ENCODE measurements at regions not wholly inside any gene's neighbourhood (a gene's known extent, or its start where the extent isn't known, plus 50 kb on each side); places are given as distances from the start of the nearest gene placed in this dataset.
A peak's percentile ranks its signal among the peaks of the same experiment; 100 is the strongest.

- Mint-ChIP-seq H3K4me3 (no peak overlapping the region), H3K4me1 (ENCODE audit: unreplicated experiment) (peaks cover 24% of the 10 kb centered on the region), H3K36me3 (no peaks in the 10 kb centered on the region), H3K9me3 (no peaks in the 10 kb centered on the region), H3K27ac (peak overlapping the region; percentile 67), H3K27me3 (no peaks in the 10 kb centered on the region)
- TF ChIP-seq CTCF (conservative IDR thresholded peaks at IDR 0.05), result no peak
- DNase-seq (ENCODE audit: extremely low spot score, unreplicated experiment), result no peak
These were observed 50.5 kb upstream of the MAP4K3 start for GRCh38 chr2:39487398-39488250.

- peaks cover 22% of the 10 kb centered on the region for H3K4me1 Mint-ChIP-seq (ENCODE audit: unreplicated experiment)
- DNase-seq (ENCODE audit: extremely low spot score, unreplicated experiment), result no peak
- TF ChIP-seq CTCF (conservative IDR thresholded peaks at IDR 0.05), result no peak
- no peak overlapping the region for H3K4me3 Mint-ChIP-seq
- H3K27me3 Mint-ChIP-seq, result no peaks in the 10 kb centered on the region
- H3K27ac Mint-ChIP-seq, result no peak overlapping the region
- H3K9me3 Mint-ChIP-seq, result no peaks in the 10 kb centered on the region
- H3K36me3 Mint-ChIP-seq, result no peaks in the 10 kb centered on the region
These were observed 51.4 kb upstream of the MAP4K3 start for GRCh38 chr2:39488450-39488849.

- Mint-ChIP-seq H3K9me3 (no peaks in the 10 kb centered on the region), H3K4me3 (no peak overlapping the region), H3K4me1 (ENCODE audit: unreplicated experiment) (peaks cover 18% of the 10 kb centered on the region), H3K36me3 (no peaks in the 10 kb centered on the region), H3K27me3 (no peaks in the 10 kb centered on the region), H3K27ac (no peak overlapping the region)
- TF ChIP-seq CTCF (conservative IDR thresholded peaks at IDR 0.05), result no peak
- no peak for DNase-seq (ENCODE audit: extremely low spot score, unreplicated experiment)
These were observed 53.5 kb upstream of the MAP4K3 start for GRCh38 chr2:39490586-39490985.

- Mint-ChIP-seq H3K27me3 (no peaks in the 10 kb centered on the region), H3K27ac (peak overlapping the region; percentile 9), H3K4me3 (no peak overlapping the region), H3K36me3 (no peaks in the 10 kb centered on the region), H3K4me1 (ENCODE audit: unreplicated experiment) (peaks cover 19% of the 10 kb centered on the region), H3K9me3 (no peaks in the 10 kb centered on the region)
- TF ChIP-seq CTCF (conservative IDR thresholded peaks at IDR 0.05), result no peak
- no peak for DNase-seq (ENCODE audit: extremely low spot score, unreplicated experiment)
These were observed 54.6 kb upstream of the MAP4K3 start for GRCh38 chr2:39491653-39492052.

- Mint-ChIP-seq H3K27ac (peak overlapping the region; percentile 9), H3K4me1 (ENCODE audit: unreplicated experiment) (peaks cover 19% of the 10 kb centered on the region), H3K4me3 (no peak overlapping the region), H3K27me3 (no peaks in the 10 kb centered on the region), H3K9me3 (no peaks in the 10 kb centered on the region), H3K36me3 (no peaks in the 10 kb centered on the region)
- no peak for DNase-seq (ENCODE audit: extremely low spot score, unreplicated experiment)
- no peak for TF ChIP-seq CTCF (conservative IDR thresholded peaks at IDR 0.05)
These were observed 55.1 kb upstream of the MAP4K3 start for GRCh38 chr2:39492095-39492590.
